Spleen (tissue), 11 donors: ENCODE measurements at regions not wholly inside any gene's neighbourhood (a gene's known extent, or its start where the extent isn't known, plus 50 kb on each side); places are given as distances from the start of the nearest gene placed in this dataset.

Experiments used
- DNase-seq: peaks from one replicate; pipeline ENCODE4 v3.0.0-alpha.2; 2020
- H3K27ac ChIP-seq, 8 donors: fragments of 200-600 bp; sonication (generic) in 7 of 8; 1 replicate in 4 of 8; 2 replicates in 4 of 8; pipeline versions ENCODE4 v1.5.0 to v1.8.0; 2016 to 2021; ENCODE audit warnings: inconsistent platforms in 4 of 8, mild to moderate bottlenecking in 4 of 8, moderate library complexity in 1 of 8
- H3K27me3 ChIP-seq, 7 donors: fragments of 200-600 bp; sonication (generic) in 6 of 7; replicated peaks in 1 of 7; 1 replicate in 4 of 7; 2 replicates in 3 of 7; pipeline versions ENCODE4 v1.5.0 to v1.8.0; 2016 to 2021; ENCODE audit warnings: inconsistent platforms in 3 of 7, mild to moderate bottlenecking in 1 of 7
- H3K36me3 ChIP-seq, 6 donors: fragments of 200-600 bp; sonication (generic) in 5 of 6; 1 replicate in 4 of 6; 2 replicates in 2 of 6; pipeline versions ENCODE4 v1.5.0 to v1.8.0; 2016 to 2021; ENCODE audit warnings: inconsistent platforms in 2 of 6
- H3K4me1 ChIP-seq, 6 donors: fragments of 200-600 bp; sonication (generic) in 5 of 6; 1 replicate in 3 of 6; 2 replicates in 3 of 6; pipeline versions ENCODE4 v1.5.0 to v1.8.0; 2016 to 2021; ENCODE audit warnings: inconsistent platforms in 3 of 6
- H3K4me3 ChIP-seq, 8 donors: fragments of 200-600 bp; sonication (generic) in 7 of 8; 1 replicate in 4 of 8; 2 replicates in 4 of 8; pipeline versions ENCODE4 v1.5.0 to v1.8.0; 2016 to 2021; ENCODE audit warnings: inconsistent platforms in 4 of 8, mild to moderate bottlenecking in 4 of 8, moderate library complexity in 2 of 8
- H3K9me3 ChIP-seq, 8 donors: fragments of 200-600 bp; sonication (generic) in 7 of 8; 1 replicate in 4 of 8; 2 replicates in 4 of 8; pipeline versions ENCODE4 v1.5.0 to v1.8.0; 2016 to 2021; ENCODE audit warnings: inconsistent platforms in 4 of 8
- POLR2A ChIP-seq, 3 donors: fragments of 450-650 bp; IDR thresholded peaks; one replicate each; pipeline ENCODE4 v1.5.1; 2017; ENCODE audit warnings: antibody characterized with exemption in 3 of 3, mild to moderate bottlenecking in 1 of 3
- POLR2AphosphoS5 ChIP-seq, 3 donors: sonication (generic); formaldehyde crosslinking; IDR thresholded peaks; one replicate each; pipeline ENCODE4 v1.5.1; 2017; ENCODE audit warnings: antibody characterized with exemption in 3 of 3
- WGBS, 5 donors: extraction: QIAGEN DNeasy Blood & Tissue Kit in 3 of 5; methylation state at CpG; one replicate each; pipeline versions ENCODE4 v1.1.5 to v1.1.7; 2013 to 2018; 5-methylcytosine and 5-hydroxymethylcytosine counted together
- intact Hi-C: fragments of 100-400 bp; cut with DNase I; formaldehyde crosslinking; loops from one replicate; pipeline ENCODE4 v1.15.0; 2023; ENCODE audit warnings: low total_unique reads
- TF ChIP-seq, protein P1 (sequence below), 11 experiments: fragments of 200-600 bp in 7 of 11; fragments of 450-650 bp in 4 of 11; sonication (generic) in 4 of 11; IDR thresholded peaks in 8 of 11; conservative IDR thresholded peaks in 3 of 11; 1 replicate in 7 of 11; 2 replicates in 4 of 11; pipeline versions ENCODE4 v1.4.0 to v1.8.0; 2016 to 2021; ENCODE audit warnings: antibody characterized with exemption in 11 of 11, inconsistent platforms in 4 of 11, mild to moderate bottlenecking in 1 of 11
- donor health status: healthy with polysubstance abuse.
- donor health status: DM: no; HTN: no; CAD: no; lungs with moderate emphysema.
- donor health status: DM: no; HTN: no; CAD: no.
- donor health status: Bipolar disorder and iron deficiency.
- donor health status: healthy.
- donor health status: DM: no; HTN: no; CAD: no.
- donor health status: DM: yes; HTN: yes; CAD: no.

DNA sequence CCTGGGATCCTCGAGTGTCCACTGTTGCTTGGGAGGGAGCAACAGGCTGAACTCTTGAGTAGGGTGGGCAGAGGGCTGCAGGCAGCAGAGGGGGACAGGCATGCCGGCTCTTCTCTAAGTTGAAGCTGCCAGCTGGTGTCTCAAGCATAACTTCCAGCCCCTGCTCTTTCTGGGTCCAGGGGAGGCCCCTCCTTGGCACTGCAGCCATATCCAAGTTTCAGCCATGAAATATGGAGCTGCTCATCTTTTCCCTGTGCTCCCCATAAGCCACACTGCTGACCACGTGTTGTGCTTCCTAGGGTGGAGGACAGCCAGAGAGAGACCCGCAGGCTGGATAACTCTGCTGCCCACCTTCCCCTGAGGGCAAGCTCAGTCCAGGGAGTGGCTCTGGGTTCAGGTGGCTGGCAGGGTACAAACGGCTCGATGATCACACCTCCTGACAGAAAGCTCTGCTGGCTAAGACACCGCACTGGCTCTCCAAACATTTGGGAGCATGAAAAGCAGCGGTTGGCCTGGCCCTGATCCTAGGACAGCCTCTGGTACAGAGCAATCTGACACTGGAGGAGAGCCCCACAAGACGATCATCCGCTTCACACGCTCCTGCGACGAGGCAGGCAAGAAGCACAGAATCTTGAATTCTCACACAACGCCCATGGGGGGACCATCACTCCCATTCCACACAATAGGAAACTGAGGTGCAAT is 79.6 kb downstream of the PITPNM2 start:
- H3K27ac ChIP-seq, result peak overlapping the region in 1 of 8 donors; percentile 2

DNA sequence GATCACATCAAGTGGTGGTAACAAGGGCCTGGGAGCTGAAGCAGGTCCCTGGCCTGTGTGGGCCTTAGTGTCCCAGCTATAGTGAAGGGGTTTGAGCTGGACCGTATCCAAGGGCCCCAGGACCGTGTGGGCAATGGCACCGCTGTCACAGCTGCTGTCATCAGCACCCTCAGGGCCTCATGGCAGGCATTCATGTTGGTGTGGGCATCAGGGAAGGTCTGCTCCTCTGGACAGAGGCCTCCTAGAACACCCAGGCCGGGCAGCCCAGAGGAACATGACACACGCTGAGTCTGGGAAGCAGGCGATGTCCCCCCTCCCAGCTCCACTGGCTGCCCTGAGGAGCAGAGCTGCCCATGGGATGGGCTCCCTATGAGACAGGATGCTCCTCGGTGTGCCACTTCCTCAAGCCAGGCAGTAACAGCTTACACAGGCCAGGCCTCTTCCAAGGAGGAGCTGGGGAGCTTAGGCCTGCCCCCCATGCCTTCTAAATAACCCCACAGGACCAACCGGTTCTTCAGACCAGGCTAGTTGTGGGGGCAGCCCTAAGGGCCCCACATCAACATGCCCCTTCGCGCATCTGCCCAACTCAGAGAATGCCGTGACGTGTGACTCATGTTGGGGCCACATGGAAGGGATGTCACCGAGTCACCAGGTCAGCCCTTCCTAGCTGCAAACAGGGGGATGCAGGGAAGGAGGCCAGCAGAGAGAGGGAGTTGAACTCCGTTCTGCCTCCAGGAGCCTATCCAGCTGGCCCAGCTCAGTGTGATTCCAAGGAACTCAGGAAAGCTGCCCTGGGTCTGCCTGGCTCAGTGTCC is 80.4 kb downstream of the PITPNM2 start:
- no peak for DNase-seq
- no peak for TF ChIP-seq POLR2AphosphoS5 (IDR thresholded peaks at IDR 0.05)
- TF ChIP-seq, protein P1, sequence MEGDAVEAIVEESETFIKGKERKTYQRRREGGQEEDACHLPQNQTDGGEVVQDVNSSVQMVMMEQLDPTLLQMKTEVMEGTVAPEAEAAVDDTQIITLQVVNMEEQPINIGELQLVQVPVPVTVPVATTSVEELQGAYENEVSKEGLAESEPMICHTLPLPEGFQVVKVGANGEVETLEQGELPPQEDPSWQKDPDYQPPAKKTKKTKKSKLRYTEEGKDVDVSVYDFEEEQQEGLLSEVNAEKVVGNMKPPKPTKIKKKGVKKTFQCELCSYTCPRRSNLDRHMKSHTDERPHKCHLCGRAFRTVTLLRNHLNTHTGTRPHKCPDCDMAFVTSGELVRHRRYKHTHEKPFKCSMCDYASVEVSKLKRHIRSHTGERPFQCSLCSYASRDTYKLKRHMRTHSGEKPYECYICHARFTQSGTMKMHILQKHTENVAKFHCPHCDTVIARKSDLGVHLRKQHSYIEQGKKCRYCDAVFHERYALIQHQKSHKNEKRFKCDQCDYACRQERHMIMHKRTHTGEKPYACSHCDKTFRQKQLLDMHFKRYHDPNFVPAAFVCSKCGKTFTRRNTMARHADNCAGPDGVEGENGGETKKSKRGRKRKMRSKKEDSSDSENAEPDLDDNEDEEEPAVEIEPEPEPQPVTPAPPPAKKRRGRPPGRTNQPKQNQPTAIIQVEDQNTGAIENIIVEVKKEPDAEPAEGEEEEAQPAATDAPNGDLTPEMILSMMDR (IDR thresholded peaks at IDR 0.05 in 8 of 11, conservative IDR thresholded peaks at IDR 0.05 in 3 of 11), result no peak
- TF ChIP-seq POLR2A (IDR thresholded peaks at IDR 0.05), result no peak
- Histone ChIP-seq H3K36me3 (no peaks in the 10 kb centered on the region), H3K27ac (peak overlapping the region in 3 of 8 donors; percentile 33 to 46 (median 37)), H3K4me3 (no peak overlapping the region), H3K27me3 (no peaks in the 10 kb centered on the region), H3K4me1 (peaks cover 5 to 79% (median 30%) of the 10 kb centered on the region in 6 donors), H3K9me3 (no peaks in the 10 kb centered on the region)
- 79 to 81% (median 81%) methylated on average over 7 to 14 of the region's 14 CpGs for WGBS, 5 donors
- intact Hi-C loops, result no loop called here

More for the DNA sequence above, 79.6 kb downstream of the PITPNM2 start:
- TF ChIP-seq, protein P1 (IDR thresholded peaks at IDR 0.05 in 8 of 11, conservative IDR thresholded peaks at IDR 0.05 in 3 of 11), result no peak
- no peak for TF ChIP-seq POLR2A (IDR thresholded peaks at IDR 0.05)
- TF ChIP-seq POLR2AphosphoS5 (IDR thresholded peaks at IDR 0.05), result no peak
- no peak overlapping the region for H3K4me3 ChIP-seq
- H3K4me1 ChIP-seq, result peaks cover 6 to 79% (median 30%) of the 10 kb centered on the region in 6 donors
- 69 to 92% (median 88%) methylated on average over 8 to 14 of the region's 14 CpGs for WGBS, 5 donors
- no peaks in the 10 kb centered on the region for H3K36me3 ChIP-seq
- no peak for DNase-seq
- no peaks in the 10 kb centered on the region for H3K27me3 ChIP-seq
- H3K9me3 ChIP-seq, result no peaks in the 10 kb centered on the region
- intact Hi-C loops, result no loop called here

DNA sequence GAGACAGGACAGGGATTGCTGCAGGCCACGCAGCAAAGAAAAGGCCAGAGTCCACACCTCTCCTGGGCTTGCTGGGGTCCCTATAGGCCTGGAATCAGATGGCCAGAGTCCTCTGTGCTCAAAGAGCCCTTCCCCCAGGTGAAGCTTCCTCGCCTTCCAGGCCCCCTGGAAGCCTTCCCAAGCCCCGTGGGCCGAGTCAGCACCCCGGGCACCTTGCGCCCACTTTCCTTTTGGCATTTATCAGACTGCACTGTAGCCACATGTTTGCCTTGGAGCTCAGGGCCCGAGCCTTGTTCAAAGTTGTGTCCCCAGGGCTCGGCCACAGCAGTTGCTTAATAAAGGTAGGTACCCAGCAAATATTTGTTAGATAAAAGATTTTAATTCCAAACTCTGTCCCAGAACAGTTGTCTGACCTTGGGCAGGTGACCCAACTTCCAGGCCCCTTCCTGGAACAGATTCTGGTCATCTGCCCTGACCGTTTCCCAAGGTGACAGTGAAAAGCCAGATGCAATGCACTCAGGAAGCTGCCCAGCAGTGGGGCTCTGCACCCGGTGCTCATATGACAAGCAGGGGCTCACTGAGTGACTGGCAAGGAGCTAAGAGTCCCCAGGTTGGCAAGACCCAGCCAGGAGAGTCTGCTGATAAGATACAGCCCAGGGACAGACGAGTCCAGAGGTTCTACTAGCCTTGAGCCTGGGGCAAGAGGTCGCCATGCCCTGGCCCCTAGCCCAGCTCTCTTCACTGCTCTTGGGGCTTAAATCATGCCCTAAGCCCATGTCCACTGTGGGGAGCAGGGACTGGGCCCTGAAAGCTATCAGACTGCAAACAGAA is 81.2 kb downstream of the PITPNM2 start:
- intact Hi-C loops, result no loop called here
- H3K36me3 ChIP-seq, result no peaks in the 10 kb centered on the region
- no peak for DNase-seq
- H3K9me3 ChIP-seq, result no peaks in the 10 kb centered on the region
- no peak overlapping the region for H3K4me3 ChIP-seq
- 74 to 81% (median 77%) methylated on average over 10 to 12 of the region's 12 CpGs for WGBS, 5 donors
- TF ChIP-seq POLR2AphosphoS5 (IDR thresholded peaks at IDR 0.05), result no peak
- TF ChIP-seq, protein P1 (IDR thresholded peaks at IDR 0.05 in 8 of 11, conservative IDR thresholded peaks at IDR 0.05 in 3 of 11), result no peak
- TF ChIP-seq POLR2A (IDR thresholded peaks at IDR 0.05), result no peak
- H3K27ac ChIP-seq, result peak overlapping the region in 3 of 8 donors; percentile 33 to 46 (median 37)
- no peaks in the 10 kb centered on the region for H3K27me3 ChIP-seq
- H3K4me1 ChIP-seq, result peaks cover 11 to 79% (median 31%) of the 10 kb centered on the region in 6 donors
